ENCODE measurements at regions not wholly inside any gene's neighbourhood (a gene's known extent, or its start where the extent isn't known, plus 50 kb on each side); places are given as distances from the start of the nearest gene placed in this dataset.

DNA sequence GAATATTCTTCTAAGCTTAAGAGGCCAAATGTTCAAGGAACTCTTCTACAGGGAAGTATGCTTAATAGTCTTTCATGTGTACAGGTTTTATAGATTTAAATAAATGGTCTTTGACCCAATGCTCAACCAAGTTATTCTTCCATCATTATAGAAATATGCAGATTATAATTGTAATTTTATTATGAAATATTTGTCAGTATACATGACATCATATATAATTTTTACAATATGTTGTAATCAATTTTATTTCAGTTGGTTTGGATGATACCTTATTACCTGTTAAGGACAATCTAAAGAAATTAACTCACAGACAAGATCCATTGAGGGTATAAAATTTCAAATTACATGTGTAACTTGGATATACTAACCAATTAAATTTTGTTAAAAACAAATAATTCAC is 1278.3 kb downstream of the SLC16A7 start:
- Histone ChIP-seq H3K27ac (ENCODE audit: low read length) (no peak overlapping the region), H3K4me1 (ENCODE audit: control insufficient read depth in 1 of 2, insufficient read depth in 2 of 2, low read length in 2 of 2) (no peaks in the 10 kb centered on the region), H3K9me3 (ENCODE audit: control insufficient read depth in 1 of 2, low read length in 2 of 2) (no peaks in the 10 kb centered on the region), H3K36me3 (ENCODE audit: control insufficient read depth in 1 of 2, insufficient read depth in 2 of 2, low read length in 2 of 2) (no peaks in the 10 kb centered on the region), H3K4me3 (ENCODE audit: low read depth in 1 of 2, low read length in 2 of 2) (no peak overlapping the region), H3K27me3 (ENCODE audit: low read depth, low read length) (no peaks in the 10 kb centered on the region)

DNA sequence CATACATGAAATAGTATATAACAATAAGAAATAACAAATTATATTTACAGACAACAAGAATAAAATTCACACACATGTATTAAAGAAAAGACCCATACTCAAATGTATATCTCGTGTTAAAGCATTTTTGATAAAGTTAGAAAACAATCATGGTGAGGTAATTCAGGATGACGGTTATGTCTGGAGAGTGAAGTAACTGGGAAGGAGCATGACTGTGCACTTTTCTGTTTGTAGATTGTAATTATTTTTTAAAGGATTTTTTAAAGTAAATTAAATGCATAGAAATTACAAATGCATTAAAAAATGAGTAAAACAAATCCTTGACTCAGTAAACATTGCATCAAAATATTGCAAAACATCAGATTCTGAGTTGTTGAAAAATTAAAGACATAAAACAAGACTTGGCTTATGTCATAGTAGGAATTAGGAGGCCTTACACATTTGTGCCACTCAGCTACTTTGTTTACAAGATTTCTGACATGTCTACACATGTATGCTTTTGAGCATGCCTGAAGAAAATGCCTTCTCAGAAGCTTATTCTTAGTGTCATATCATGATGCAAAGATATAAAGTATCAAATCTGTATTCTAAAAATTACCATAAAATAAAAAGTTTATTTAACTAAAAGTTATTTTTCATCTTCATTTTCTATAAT is 1325.1 kb downstream of the SLC16A7 start:
- Histone ChIP-seq H3K9me3 (ENCODE audit: control insufficient read depth in 1 of 2, low read length in 2 of 2) (no peaks in the 10 kb centered on the region), H3K27me3 (ENCODE audit: low read depth, low read length) (no peaks in the 10 kb centered on the region)

DNA sequence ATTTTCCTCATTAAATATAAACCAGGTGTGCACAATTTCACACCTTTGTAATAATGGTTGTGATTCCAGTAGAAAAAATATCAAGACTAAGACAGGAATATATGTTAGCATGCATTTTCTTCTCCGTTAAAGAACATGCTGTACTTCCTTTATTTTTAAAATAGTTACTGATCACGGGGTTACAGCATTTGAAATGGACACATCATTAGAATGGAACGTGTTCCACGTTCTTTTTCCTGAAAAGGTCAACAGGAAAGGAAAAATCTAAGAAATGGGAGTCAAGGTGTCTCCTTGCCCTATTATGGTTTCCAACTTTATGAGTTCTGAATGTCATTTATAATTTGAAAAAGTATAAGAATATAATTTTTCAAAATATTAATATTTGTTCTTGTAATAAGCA is 1325.7 kb downstream of the SLC16A7 start:
- Histone ChIP-seq H3K9me3 (ENCODE audit: control insufficient read depth in 1 of 2, low read length in 2 of 2) (no peaks in the 10 kb centered on the region), H3K27ac (ENCODE audit: low read length) (no peak overlapping the region), H3K4me1 (ENCODE audit: control insufficient read depth in 1 of 2, insufficient read depth in 2 of 2, low read length in 2 of 2) (no peaks in the 10 kb centered on the region), H3K36me3 (ENCODE audit: control insufficient read depth in 1 of 2, insufficient read depth in 2 of 2, low read length in 2 of 2) (no peaks in the 10 kb centered on the region), H3K27me3 (ENCODE audit: low read depth, low read length) (no peaks in the 10 kb centered on the region), H3K4me3 (ENCODE audit: low read depth in 1 of 2, low read length in 2 of 2) (no peak overlapping the region)

More for the DNA sequence above, 1325.1 kb downstream of the SLC16A7 start:
- Histone ChIP-seq H3K36me3 (ENCODE audit: control insufficient read depth in 1 of 2, insufficient read depth in 2 of 2, low read length in 2 of 2) (no peaks in the 10 kb centered on the region), H3K4me3 (ENCODE audit: low read depth in 1 of 2, low read length in 2 of 2) (no peak overlapping the region), H3K4me1 (ENCODE audit: control insufficient read depth in 1 of 2, insufficient read depth in 2 of 2, low read length in 2 of 2) (no peaks in the 10 kb centered on the region), H3K27ac (ENCODE audit: low read length) (no peak overlapping the region)

DNA sequence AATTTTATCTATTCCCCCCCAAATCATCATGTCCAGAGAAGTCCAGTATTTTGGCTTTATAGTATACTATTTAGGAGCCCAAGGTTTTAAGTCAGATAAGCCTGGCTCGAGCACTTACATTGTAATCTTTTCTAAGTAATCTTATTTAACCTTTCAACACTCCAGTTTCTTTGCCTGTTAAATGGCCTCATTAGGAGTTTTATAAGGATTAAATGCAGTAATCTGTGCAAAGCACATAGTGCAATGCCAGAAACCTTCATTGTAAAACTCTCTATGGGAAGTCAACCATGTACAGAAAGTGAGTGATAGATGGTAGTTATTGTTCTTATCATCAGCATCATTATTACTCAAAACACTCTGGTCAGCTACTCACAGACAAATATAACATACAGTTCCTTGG is 1330.4 kb downstream of the SLC16A7 start:
- H3K4me1 ChIP-seq (ENCODE audit: control insufficient read depth in 1 of 2, insufficient read depth in 2 of 2, low read length in 2 of 2) = no peaks in the 10 kb centered on the region
- H3K27ac ChIP-seq (ENCODE audit: low read length) = no peak overlapping the region
- no peaks in the 10 kb centered on the region for H3K27me3 ChIP-seq (ENCODE audit: low read depth, low read length)
- no peak overlapping the region for H3K4me3 ChIP-seq (ENCODE audit: low read depth in 1 of 2, low read length in 2 of 2)
- H3K9me3 ChIP-seq (ENCODE audit: control insufficient read depth in 1 of 2, low read length in 2 of 2) = no peaks in the 10 kb centered on the region
- H3K36me3 ChIP-seq (ENCODE audit: control insufficient read depth in 1 of 2, insufficient read depth in 2 of 2, low read length in 2 of 2) = no peaks in the 10 kb centered on the region

DNA sequence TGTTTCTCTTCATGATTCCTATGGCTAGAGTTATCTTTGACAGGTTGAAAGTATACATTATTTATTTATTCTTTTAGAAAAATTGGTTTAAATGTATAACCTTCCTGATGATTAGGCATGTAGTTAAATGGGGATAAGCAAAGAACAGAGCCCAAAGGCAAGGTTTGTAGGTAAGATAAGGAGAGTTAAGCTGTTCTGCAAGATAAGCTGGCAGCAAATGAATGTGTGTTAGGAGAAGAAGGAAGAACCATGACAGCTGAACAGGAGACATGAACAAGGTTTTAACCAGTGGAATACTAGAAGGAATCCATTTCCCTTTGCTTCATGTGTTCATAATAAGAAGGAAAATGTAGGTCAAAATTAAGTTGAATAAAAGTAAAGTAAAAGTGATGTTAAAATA is 1330.1 kb upstream of the USP15 start:
- peaks cover 0 to 18% of the 10 kb centered on the region in 2 donors for H3K9me3 ChIP-seq (ENCODE audit: control insufficient read depth in 1 of 2, low read length in 2 of 2)
- H3K27me3 ChIP-seq (ENCODE audit: low read depth, low read length) = no peaks in the 10 kb centered on the region
- H3K36me3 ChIP-seq (ENCODE audit: control insufficient read depth in 1 of 2, insufficient read depth in 2 of 2, low read length in 2 of 2) = no peaks in the 10 kb centered on the region
- no peak overlapping the region for H3K4me3 ChIP-seq (ENCODE audit: low read depth in 1 of 2, low read length in 2 of 2)
- no peaks in the 10 kb centered on the region for H3K4me1 ChIP-seq (ENCODE audit: control insufficient read depth in 1 of 2, insufficient read depth in 2 of 2, low read length in 2 of 2)
- H3K27ac ChIP-seq (ENCODE audit: low read length) = no peak overlapping the region

DNA sequence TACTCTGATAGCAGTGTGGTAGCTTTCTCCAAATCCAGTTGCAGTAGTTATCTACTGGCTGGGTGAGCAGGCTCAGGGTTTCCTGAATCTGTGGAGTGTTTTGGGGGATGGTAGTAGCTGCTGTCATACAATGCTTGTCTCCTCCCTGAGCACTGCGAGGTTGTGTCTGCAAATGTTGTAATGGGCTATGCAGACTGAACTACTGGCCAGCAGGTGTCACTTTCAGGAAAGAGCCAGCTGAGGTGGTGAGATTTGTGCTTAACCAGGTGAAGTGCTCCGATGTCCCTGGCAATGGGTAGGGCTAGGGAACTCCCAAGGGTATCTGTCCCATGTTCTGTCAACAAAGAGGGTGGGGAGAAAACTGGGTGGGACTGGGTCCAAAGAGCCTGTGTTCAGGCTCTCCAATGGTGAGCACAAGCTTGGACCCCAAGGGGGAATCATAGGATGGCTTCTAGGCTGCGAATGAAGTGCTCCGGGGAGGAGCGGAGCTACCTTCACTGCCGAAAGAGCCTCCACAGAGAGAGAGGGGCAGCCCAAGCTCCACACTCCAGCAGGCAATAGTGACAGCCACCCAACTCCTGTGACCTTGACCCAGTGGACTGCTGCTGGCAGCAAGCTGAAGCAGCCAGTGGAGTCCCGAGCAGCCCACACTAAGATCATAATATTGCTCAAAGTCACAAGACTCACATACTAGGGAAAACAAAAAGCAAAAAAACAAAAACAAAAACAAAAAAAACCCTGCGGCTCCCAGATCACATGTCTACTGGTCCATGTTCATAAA is 1324.0 kb upstream of the USP15 start:
- no peaks in the 10 kb centered on the region for H3K27me3 ChIP-seq (ENCODE audit: low read depth, low read length)
- peaks cover 8 to 27% of the 10 kb centered on the region in 2 donors for H3K9me3 ChIP-seq (ENCODE audit: control insufficient read depth in 1 of 2, low read length in 2 of 2)

DNA sequence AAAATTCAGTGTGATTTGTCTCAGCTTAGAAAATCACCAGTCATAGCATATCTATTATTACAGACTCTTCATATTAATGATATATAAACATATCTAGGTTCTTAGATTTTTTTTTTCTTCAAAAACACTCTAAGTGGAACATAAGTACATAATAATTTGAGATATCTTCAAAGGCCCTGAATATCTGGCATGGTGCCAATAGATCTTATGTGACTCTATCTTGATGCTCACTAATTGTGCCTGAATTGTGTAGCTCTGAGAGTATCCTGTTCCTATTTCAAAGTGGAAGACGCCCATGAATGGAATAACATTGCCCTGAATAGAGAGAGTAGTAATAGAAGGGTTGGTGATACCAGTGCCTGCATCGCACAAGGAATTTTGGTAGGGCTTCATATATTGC is 1312.7 kb upstream of the USP15 start:
- H3K27me3 ChIP-seq (ENCODE audit: low read depth, low read length) = no peaks in the 10 kb centered on the region
- no peaks in the 10 kb centered on the region for H3K36me3 ChIP-seq (ENCODE audit: control insufficient read depth in 1 of 2, insufficient read depth in 2 of 2, low read length in 2 of 2)
- H3K4me3 ChIP-seq (ENCODE audit: low read depth in 1 of 2, low read length in 2 of 2) = no peak overlapping the region
- no peaks in the 10 kb centered on the region for H3K9me3 ChIP-seq (ENCODE audit: control insufficient read depth in 1 of 2, low read length in 2 of 2)
- no peaks in the 10 kb centered on the region for H3K4me1 ChIP-seq (ENCODE audit: control insufficient read depth in 1 of 2, insufficient read depth in 2 of 2, low read length in 2 of 2)
- no peak overlapping the region for H3K27ac ChIP-seq (ENCODE audit: low read length)

More for the DNA sequence above, 1324.0 kb upstream of the USP15 start:
- H3K36me3 ChIP-seq (ENCODE audit: control insufficient read depth in 1 of 2, insufficient read depth in 2 of 2, low read length in 2 of 2) = no peaks in the 10 kb centered on the region
- H3K27ac ChIP-seq (ENCODE audit: low read length) = no peak overlapping the region
- H3K4me3 ChIP-seq (ENCODE audit: low read depth in 1 of 2, low read length in 2 of 2) = no peak overlapping the region
- no peaks in the 10 kb centered on the region for H3K4me1 ChIP-seq (ENCODE audit: control insufficient read depth in 1 of 2, insufficient read depth in 2 of 2, low read length in 2 of 2)

DNA sequence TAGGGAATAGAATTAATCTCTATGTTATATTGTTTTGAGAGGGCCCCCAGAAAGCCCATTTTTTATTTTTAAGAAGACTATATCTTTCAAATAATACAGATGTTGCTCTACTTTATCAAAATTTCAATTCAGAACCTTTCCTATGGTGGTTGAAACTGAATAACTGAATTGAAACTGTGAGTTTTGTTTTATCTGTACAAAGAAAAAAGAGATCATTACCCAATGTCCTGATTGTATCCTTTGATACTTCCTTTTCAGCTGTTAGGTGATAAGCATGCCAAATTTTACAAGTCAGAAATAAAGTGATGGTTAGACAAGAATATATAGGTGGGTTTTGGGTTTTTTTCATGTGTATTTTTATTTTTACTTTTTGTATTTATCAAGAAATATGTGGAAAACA is 1293.1 kb upstream of the USP15 start:
- H3K4me1 ChIP-seq (ENCODE audit: control insufficient read depth in 1 of 2, insufficient read depth in 2 of 2, low read length in 2 of 2) = no peaks in the 10 kb centered on the region
- no peaks in the 10 kb centered on the region for H3K9me3 ChIP-seq (ENCODE audit: control insufficient read depth in 1 of 2, low read length in 2 of 2)
- H3K27me3 ChIP-seq (ENCODE audit: low read depth, low read length) = no peaks in the 10 kb centered on the region
- no peak overlapping the region for H3K4me3 ChIP-seq (ENCODE audit: low read depth in 1 of 2, low read length in 2 of 2)
- H3K27ac ChIP-seq (ENCODE audit: low read length) = no peak overlapping the region
- H3K36me3 ChIP-seq (ENCODE audit: control insufficient read depth in 1 of 2, insufficient read depth in 2 of 2, low read length in 2 of 2) = no peaks in the 10 kb centered on the region

DNA sequence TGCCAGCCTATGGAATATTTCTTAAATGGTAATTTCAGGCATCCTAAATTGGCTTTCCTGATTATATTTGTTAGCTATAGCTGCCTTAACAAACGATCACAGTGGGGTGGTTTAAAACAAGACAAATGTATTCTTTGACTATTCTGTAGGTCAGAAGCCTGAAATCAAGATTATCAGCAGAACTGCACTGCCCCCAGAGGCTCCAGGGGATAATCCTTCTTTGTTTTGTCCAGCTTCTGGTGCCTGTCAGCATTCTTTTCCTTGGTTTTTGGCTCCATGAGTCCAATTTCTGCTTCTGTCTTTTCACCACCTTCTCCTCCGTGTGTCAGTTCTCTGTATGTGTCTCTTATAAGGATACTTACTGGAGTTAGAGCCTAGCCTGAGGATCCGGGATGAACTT is 1282.2 kb upstream of the USP15 start:
- no peaks in the 10 kb centered on the region for H3K36me3 ChIP-seq (ENCODE audit: control insufficient read depth in 1 of 2, insufficient read depth in 2 of 2, low read length in 2 of 2)
- no peaks in the 10 kb centered on the region for H3K27me3 ChIP-seq (ENCODE audit: low read depth, low read length)
- H3K4me1 ChIP-seq (ENCODE audit: control insufficient read depth in 1 of 2, insufficient read depth in 2 of 2, low read length in 2 of 2) = no peaks in the 10 kb centered on the region
- no peak overlapping the region for H3K27ac ChIP-seq (ENCODE audit: low read length)
- no peaks in the 10 kb centered on the region for H3K9me3 ChIP-seq (ENCODE audit: control insufficient read depth in 1 of 2, low read length in 2 of 2)
- H3K4me3 ChIP-seq (ENCODE audit: low read depth in 1 of 2, low read length in 2 of 2) = no peak overlapping the region

DNA sequence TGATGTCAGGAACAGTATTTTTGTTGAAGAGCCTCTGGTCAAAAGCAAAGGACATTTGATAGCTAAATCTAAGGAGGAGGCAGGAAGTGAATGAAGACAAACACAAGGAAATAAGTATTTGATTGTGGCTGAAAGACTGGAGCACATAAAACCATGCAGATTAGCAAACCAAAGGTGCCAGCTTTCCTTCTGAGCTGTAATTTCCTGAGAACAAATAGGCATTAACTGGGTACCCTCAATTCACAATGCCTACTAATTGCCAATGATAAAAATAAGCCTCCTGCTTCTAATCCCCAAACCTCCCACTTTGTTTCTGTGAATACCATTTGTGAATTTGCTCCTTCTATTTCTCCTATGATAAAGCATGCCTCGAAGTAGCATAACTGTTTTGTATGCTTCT is 1279.6 kb upstream of the USP15 start:
- H3K4me3 ChIP-seq (ENCODE audit: low read depth in 1 of 2, low read length in 2 of 2) = no peak overlapping the region
- H3K36me3 ChIP-seq (ENCODE audit: control insufficient read depth in 1 of 2, insufficient read depth in 2 of 2, low read length in 2 of 2) = no peaks in the 10 kb centered on the region
- no peaks in the 10 kb centered on the region for H3K27me3 ChIP-seq (ENCODE audit: low read depth, low read length)
- no peak overlapping the region for H3K27ac ChIP-seq (ENCODE audit: low read length)
- no peaks in the 10 kb centered on the region for H3K9me3 ChIP-seq (ENCODE audit: control insufficient read depth in 1 of 2, low read length in 2 of 2)
- H3K4me1 ChIP-seq (ENCODE audit: control insufficient read depth in 1 of 2, insufficient read depth in 2 of 2, low read length in 2 of 2) = no peaks in the 10 kb centered on the region

DNA sequence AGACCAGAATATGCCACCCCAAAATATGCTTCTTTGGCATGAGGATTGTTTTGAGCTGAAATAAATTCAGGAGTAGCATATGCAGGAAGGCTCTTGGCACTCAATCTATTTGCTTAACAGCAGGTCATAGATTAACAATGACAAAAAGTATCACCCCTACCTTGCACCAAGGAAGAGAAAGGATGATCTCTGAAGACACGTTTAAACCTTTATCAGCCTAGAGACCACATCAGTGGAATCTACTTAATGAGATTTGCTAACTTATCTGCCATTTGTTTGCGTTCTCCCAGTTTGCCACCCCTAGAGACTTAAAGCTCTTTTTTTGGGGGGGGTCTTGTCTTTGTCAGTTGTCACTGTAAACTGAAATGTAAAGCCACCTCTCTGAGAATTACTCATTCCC is 1278.7 kb upstream of the USP15 start:
- no peak overlapping the region for H3K27ac ChIP-seq (ENCODE audit: low read length)
- no peaks in the 10 kb centered on the region for H3K9me3 ChIP-seq (ENCODE audit: control insufficient read depth in 1 of 2, low read length in 2 of 2)
- no peaks in the 10 kb centered on the region for H3K36me3 ChIP-seq (ENCODE audit: control insufficient read depth in 1 of 2, insufficient read depth in 2 of 2, low read length in 2 of 2)
- no peak overlapping the region for H3K4me3 ChIP-seq (ENCODE audit: low read depth in 1 of 2, low read length in 2 of 2)
- H3K27me3 ChIP-seq (ENCODE audit: low read depth, low read length) = no peaks in the 10 kb centered on the region
- H3K4me1 ChIP-seq (ENCODE audit: control insufficient read depth in 1 of 2, insufficient read depth in 2 of 2, low read length in 2 of 2) = no peaks in the 10 kb centered on the region

DNA sequence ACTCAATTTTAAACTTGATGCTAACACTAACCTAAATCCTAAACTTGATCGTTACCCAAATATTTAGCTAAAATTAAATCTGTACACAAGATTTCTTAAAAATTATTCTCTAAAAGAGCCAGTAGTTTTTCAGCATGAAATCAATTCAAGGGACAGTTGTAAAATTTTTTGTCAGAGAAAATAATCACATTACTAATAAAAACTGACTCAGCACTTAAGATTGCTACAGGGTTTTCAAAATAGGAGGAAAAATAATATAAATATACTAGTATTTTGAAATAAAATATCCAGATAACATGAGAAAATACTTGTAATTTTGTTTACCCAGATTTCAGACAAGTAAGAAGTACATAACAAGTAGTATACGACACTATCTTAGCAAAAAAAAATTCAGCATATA is 1268.1 kb upstream of the USP15 start:
- H3K4me3 ChIP-seq (ENCODE audit: low read depth in 1 of 2, low read length in 2 of 2) = no peak overlapping the region
- H3K36me3 ChIP-seq (ENCODE audit: control insufficient read depth in 1 of 2, insufficient read depth in 2 of 2, low read length in 2 of 2) = no peaks in the 10 kb centered on the region
- no peaks in the 10 kb centered on the region for H3K4me1 ChIP-seq (ENCODE audit: control insufficient read depth in 1 of 2, insufficient read depth in 2 of 2, low read length in 2 of 2)
- no peaks in the 10 kb centered on the region for H3K27me3 ChIP-seq (ENCODE audit: low read depth, low read length)
- no peak overlapping the region for H3K27ac ChIP-seq (ENCODE audit: low read length)
- H3K9me3 ChIP-seq (ENCODE audit: control insufficient read depth in 1 of 2, low read length in 2 of 2) = no peaks in the 10 kb centered on the region
